SK-N-SH (cell line): ENCODE measurements at regions not wholly inside any gene's neighbourhood (a gene's known extent, or its start where the extent isn't known, plus 50 kb on each side); places are given as distances from the start of the nearest gene placed in this dataset.

Experiments
- CTCF ChIA-PET: fragments of 300-600, 350-600 bp; formaldehyde crosslinking; extraction: SDS; loops from one replicate; lab custom pipeline; 2021; lab: Yijun Ruan, JAX
- POLR2A ChIA-PET: fragments of 350-600 bp; sonication (Branson Sonifier 250); formaldehyde crosslinking; extraction: SDS; loops from one replicate; lab custom pipeline; 2020; ENCODE audit warnings: antibody characterized with exemption, inconsistent platforms; lab: Yijun Ruan, JAX
- DNase-seq: peaks from one replicate; pipeline ENCODE4 v3.0.0; 2012
- H2AFZ ChIP-seq: fragments of 200-600 bp; sonication (generic); 2 replicates; pipeline ENCODE4 v1.8.1; 2016; ENCODE audit warnings: antibody characterized with exemption, mild to moderate bottlenecking, low read depth
- H3F3A ChIP-seq: fragments of 200-600 bp; sonication (generic); replicated peaks from 2 replicates; pipeline ENCODE3; 2016; ENCODE audit warnings: antibody characterized with exemption, mild to moderate bottlenecking; ENCODE audit not compliant: insufficient read depth
- H3K27ac ChIP-seq, 2 experiments: fragments of 200-500 bp in 1 of 2; fragments of 200-600 bp in 1 of 2; sonication (Bioruptor generic) in 1 of 2; sonication (generic), shearing (Covaris generic) in 1 of 2; 2 replicates each; pipeline versions ENCODE4 v1.5.1 to v1.6.1; 2014 to 2016; ENCODE audit warnings: low read depth in 2 of 2, inconsistent platforms in 1 of 2, low read length in 1 of 2, mild to moderate bottlenecking in 1 of 2, mixed read lengths in 1 of 2
- H3K27me3 ChIP-seq: fragments of 200-600 bp; sonication (generic), shearing (Covaris generic); 2 replicates; pipeline ENCODE4 v1.6.1; 2016; ENCODE audit warnings: mixed run types; ENCODE audit not compliant: insufficient read depth
- H3K36me3 ChIP-seq, 2 experiments: fragments of 200-500 bp in 1 of 2; fragments of 200-600 bp in 1 of 2; sonication (Bioruptor generic) in 1 of 2; sonication (generic) in 1 of 2; replicated peaks in 1 of 2; 2 replicates each; pipeline versions ENCODE3 to v1.5.1; 2014 to 2016; ENCODE audit warnings: low read length in 1 of 2, mild to moderate bottlenecking in 1 of 2; ENCODE audit not compliant: insufficient read depth in 2 of 2, control insufficient read depth in 1 of 2
- H3K4me1 ChIP-seq, 2 experiments: fragments of 200-500 bp in 1 of 2; fragments of 200-600 bp in 1 of 2; sonication (Bioruptor generic) in 1 of 2; sonication (generic), shearing (Covaris generic) in 1 of 2; 2 replicates each; pipeline versions ENCODE4 v1.5.1 to v1.6.1; 2014 to 2016; ENCODE audit warnings: low read depth in 1 of 2, low read length in 1 of 2, mixed run types in 1 of 2; ENCODE audit not compliant: insufficient read depth in 2 of 2, control insufficient read depth in 1 of 2
- H3K4me2 ChIP-seq: fragments of 200-600 bp; sonication (generic), shearing (Covaris generic); 2 replicates; pipeline ENCODE4 v1.6.1; 2017; ENCODE audit warnings: mixed run types
- H3K4me3 ChIP-seq, 2 experiments: fragments of 200-500 bp in 1 of 2; fragments of 200-600 bp in 1 of 2; sonication (Bioruptor generic) in 1 of 2; sonication (generic), shearing (Covaris generic) in 1 of 2; 2 replicates each; pipeline versions ENCODE4 v1.5.1 to v1.8.1; 2014 to 2016; ENCODE audit warnings: low read depth in 2 of 2, inconsistent platforms in 1 of 2, low read length in 1 of 2, mild to moderate bottlenecking in 1 of 2, mixed read lengths in 1 of 2, moderate library complexity in 1 of 2
- H3K79me2 ChIP-seq: fragments of 200-600 bp; sonication (generic); 2 replicates; pipeline ENCODE4 v1.8.1; 2017; ENCODE audit warnings: mild to moderate bottlenecking; ENCODE audit not compliant: insufficient read depth
- H3K9ac ChIP-seq: fragments of 200-600 bp; sonication (generic); 2 replicates; pipeline ENCODE4 v1.6.1; 2017; ENCODE audit warnings: mixed run types
- H3K9me2 ChIP-seq: fragments of 200-600 bp; sonication (generic); 2 replicates; pipeline ENCODE4 v1.6.1; 2017; ENCODE audit warnings: mixed run types
- H3K9me3 ChIP-seq: fragments of 200-600 bp; sonication (generic); 2 replicates; pipeline ENCODE4 v1.6.1; 2017; ENCODE audit warnings: mixed run types, mild to moderate bottlenecking, moderate library complexity
- H4K20me1 ChIP-seq: fragments of 200-600 bp; sonication (generic); 2 replicates; pipeline ENCODE4 v1.6.1; 2017; ENCODE audit warnings: mild to moderate bottlenecking, mixed run types; ENCODE audit not compliant: insufficient read depth
- CHD2 ChIP-seq: fragments of 150-350 bp; IDR thresholded peaks from 2 replicates; pipeline ENCODE4 v1.6.1; 2018; ENCODE audit warnings: low read length; ENCODE audit not compliant: partially characterized antibody
- ELF1 ChIP-seq: IDR thresholded peaks from 2 replicates; pipeline ENCODE4 v1.4.0; 2012
- EP300 ChIP-seq, 2 experiments: IDR thresholded peaks; 2 replicates each; pipeline versions ENCODE4 v1.4.0 to v1.6.1; 2012; ENCODE audit warnings: borderline replicate concordance in 1 of 2, low read depth in 1 of 2, low read length in 1 of 2
- EZH2phosphoT487 ChIP-seq: fragments of 200-600 bp; sonication (generic); IDR thresholded peaks from 2 replicates; pipeline ENCODE4 v1.6.1; 2017; ENCODE audit warnings: low read depth, mixed run types, mild to moderate bottlenecking, antibody characterized with exemption, moderate library complexity, borderline replicate concordance
- FOSL2 ChIP-seq: IDR thresholded peaks from 2 replicates; pipeline ENCODE4 v1.4.0; 2012; ENCODE audit warnings: low read depth, mild to moderate bottlenecking, moderate library complexity, borderline replicate concordance
- FOXM1 ChIP-seq: IDR thresholded peaks from 2 replicates; pipeline ENCODE4 v1.4.0; 2012; ENCODE audit warnings: low read depth, mild to moderate bottlenecking
- IRF3 ChIP-seq: fragments of 150-350 bp; IDR thresholded peaks from 2 replicates; pipeline ENCODE4 v1.6.1; 2016; ENCODE audit warnings: mild to moderate bottlenecking, low read depth, low read length
- JUND ChIP-seq: IDR thresholded peaks from 2 replicates; pipeline ENCODE4 v1.4.0; 2012
- MXI1 ChIP-seq: IDR thresholded peaks from 2 replicates; pipeline ENCODE4 v1.6.1; 2012; ENCODE audit warnings: mild to moderate bottlenecking, low read depth, low read length, improper control_type of control experiment
- NRF1 ChIP-seq: IDR thresholded peaks from 2 replicates; pipeline ENCODE4 v1.6.1; 2012; ENCODE audit warnings: low read depth, mild to moderate bottlenecking, low read length
- PBX3 ChIP-seq: IDR thresholded peaks from 2 replicates; pipeline ENCODE4; 2012
- REST ChIP-seq: IDR thresholded peaks from 2 replicates; pipeline ENCODE4 v1.6.1; 2012; ENCODE audit warnings: mild to moderate bottlenecking, low read depth, low read length, moderate library complexity
- RXRA ChIP-seq: IDR thresholded peaks from 2 replicates; pipeline ENCODE4 v1.4.0; 2012; ENCODE audit warnings: low read depth, mild to moderate bottlenecking, borderline replicate concordance
- TAF1 ChIP-seq: IDR thresholded peaks from 2 replicates; pipeline ENCODE4 v1.6.1; 2012; ENCODE audit warnings: low read depth, mild to moderate bottlenecking, low read length, moderate library complexity, borderline replicate concordance
- TCF12 ChIP-seq: IDR thresholded peaks from 2 replicates; pipeline ENCODE4 v1.4.0; 2012
- USF2 ChIP-seq: fragments of 150-350 bp; IDR thresholded peaks from 2 replicates; pipeline ENCODE4 v1.6.1; 2017; ENCODE audit warnings: antibody characterized with exemption, low read length, low read depth, borderline replicate concordance
- YY1 ChIP-seq: IDR thresholded peaks from 2 replicates; pipeline ENCODE4 v1.4.0; 2012; ENCODE audit warnings: low read depth, mild to moderate bottlenecking
- ZBTB33 ChIP-seq: IDR thresholded peaks from 2 replicates; pipeline ENCODE4 v1.4.0; 2012; ENCODE audit warnings: low read depth, borderline replicate concordance
- whole genome bisulfite sequencing: methylation state at CpG from one replicate; pipeline ENCODE4 v1.1.6; 2017; ENCODE audit warnings: low lambda C conversion rate; 5-methylcytosine and 5-hydroxymethylcytosine counted together

- Histone ChIP-seq H3K4me3 (no peak overlapping the region), H4K20me1 (no peaks in the 10 kb centered on the region), H3K9me3 (no peaks in the 10 kb centered on the region; the same call in 1 of the 2 replicates), H3K79me2 (no peaks in the 10 kb centered on the region), H3K4me1 (no peaks in the 10 kb centered on the region), H3K27ac (no peak overlapping the region), H3K9me2 (no peaks in the 10 kb centered on the region), H3K27me3 (no peaks in the 10 kb centered on the region), H3K36me3 (no peaks in the 10 kb centered on the region), H3K4me2 (no peak overlapping the region), H3K9ac (no peak overlapping the region), H3F3A (no peaks in the 10 kb centered on the region), H2AFZ (no peak overlapping the region)
- ChIA-PET CTCF (interaction anchor here (0.6 to 1.3 kb wide), 2 partner anchors 10 to 73 kb away, joined by 3 read pairs; no protein-coding TSS in a partner anchor), POLR2A (no interaction called here)
- no peak for DNase-seq
- WGBS: 43% methylated on average over 7 of the region's 7 CpGs
- TF ChIP-seq REST (no peak), RXRA (no peak), MXI1 (no peak), IRF3 (no peak), YY1 (no peak), NRF1 (no peak)
These were observed 67.7 kb downstream of the AKR1B1 start for GRCh38 chr7:134391223-134391622.

- H3K4me3 ChIP-seq: no peak overlapping the region
- no peak overlapping the region for H3K9ac ChIP-seq
- no peaks in the 10 kb centered on the region for H3K36me3 ChIP-seq
- CTCF ChIA-PET: interaction anchor here (0.6 to 2.8 kb wide), 3 partner anchors 14 to 608 kb away, joined by 3 to 10 read pairs (median 5); no protein-coding TSS in a partner anchor
- no peak for DNase-seq
- H4K20me1 ChIP-seq: no peaks in the 10 kb centered on the region
- H3K4me2 ChIP-seq: no peak overlapping the region
- 42% methylated on average over 6 of the region's 6 CpGs for WGBS
- no peaks in the 10 kb centered on the region for H3F3A ChIP-seq
- no peaks in the 10 kb centered on the region; the same call in 1 of the 2 replicates for H3K9me3 ChIP-seq
- no peak overlapping the region for H2AFZ ChIP-seq
- H3K27me3 ChIP-seq: no peaks in the 10 kb centered on the region; the same call in 1 of the 2 replicates
- no peaks in the 10 kb centered on the region for H3K9me2 ChIP-seq
- H3K27ac ChIP-seq: no peak overlapping the region
- H3K4me1 ChIP-seq: no peaks in the 10 kb centered on the region
- no peaks in the 10 kb centered on the region for H3K79me2 ChIP-seq
- POLR2A ChIA-PET: no interaction called here
- TF ChIP-seq CHD2 (no peak), EZH2phosphoT487 (no peak), JUND (no peak), TCF12 (no peak), PBX3 (no peak), ELF1 (no peak), FOXM1 (no peak), TAF1 (no peak), NRF1 (no peak), FOSL2 (no peak), USF2 (no peak), ZBTB33 (no peak), MXI1 (no peak), EP300 (IDR thresholded peaks at IDR 0.05; ENCODE audit: borderline replicate concordance in 1 of 2, low read depth in 1 of 2, low read length in 1 of 2) (no peak), RXRA (no peak)
These were observed 70.4 kb downstream of the AKR1B1 start for GRCh38 chr7:134388336-134389019.
